IMR-90 (cell line): ENCODE measurements at regions not wholly inside any gene's neighbourhood (a gene's known extent, or its start where the extent isn't known, plus 50 kb on each side); places are given as distances from the start of the nearest gene placed in this dataset.

Source experiments
- ATAC-seq: fragments of 200-7000 bp; cut with Tn5 transposase; 2 replicates; pipeline ENCODE4 v1.9.1; 2020; ENCODE audit warnings: low read depth, mild to moderate bottlenecking, moderate library complexity
- BruUV-seq: library from RNA; stranded (reverse); fragments of 400-500 nt; replicated peaks from 2 replicates; lab custom pipeline; 2021; lab: Mats Ljungman, UMichigan
- CTCF ChIA-PET: fragments of 300-600 bp; formaldehyde crosslinking; extraction: SDS; loops from one replicate; lab custom pipeline; 2021; ENCODE audit warnings: antibody characterized with exemption; lab: Yijun Ruan, JAX
- POLR2A ChIA-PET: fragments of 300-600 bp; sonication (Branson Sonifier 250); formaldehyde crosslinking; loops from one replicate; lab custom pipeline; 2022; ENCODE audit warnings: antibody characterized with exemption; ENCODE audit not compliant: unreplicated experiment; lab: Charles Lee
- DNase-seq: peaks from one replicate; pipeline ENCODE4 v3.0.0; 2013
- H2AFZ ChIP-seq: replicated peaks from 2 replicates; pipeline ENCODE3; 2013; ENCODE audit warnings: low read length, mild to moderate bottlenecking; ENCODE audit not compliant: poor library complexity
- H2AK5ac ChIP-seq: 2 replicates; pipeline ENCODE4 v1.6.1; 2013; ENCODE audit warnings: low read depth, low read length, inconsistent platforms
- H2AK9ac ChIP-seq: replicated peaks from 2 replicates; pipeline ENCODE3; 2013; ENCODE audit warnings: mild to moderate bottlenecking, low read depth, low read length, moderate library complexity; ENCODE audit not compliant: poor library complexity
- H2BK120ac ChIP-seq: 2 replicates; pipeline ENCODE4 v1.6.1; 2013; ENCODE audit warnings: low read depth, low read length, inconsistent platforms
- H2BK15ac ChIP-seq: 3 replicates; pipeline ENCODE4 v1.6.1; 2013; ENCODE audit warnings: low read depth, low read length, inconsistent platforms
- H2BK20ac ChIP-seq: 2 replicates; pipeline ENCODE4 v1.6.1; 2013; ENCODE audit warnings: low read depth, mild to moderate bottlenecking, inconsistent platforms, low read length, moderate library complexity
- H2BK5ac ChIP-seq: 2 replicates; pipeline ENCODE4 v1.6.1; 2013; ENCODE audit warnings: mild to moderate bottlenecking, low read depth, low read length, inconsistent platforms; ENCODE audit not compliant: poor library complexity, severe bottlenecking
- H3K14ac ChIP-seq: replicated peaks from 2 replicates; pipeline ENCODE4 v1.6.1; 2013; ENCODE audit warnings: low read depth, low read length, inconsistent platforms
- H3K18ac ChIP-seq: 2 replicates; pipeline ENCODE4 v1.6.1; 2013; ENCODE audit warnings: low read depth, low read length, control low read depth
- H3K23ac ChIP-seq: 2 replicates; pipeline ENCODE4 v1.6.1; 2013; ENCODE audit warnings: low read depth, low read length, inconsistent platforms
- H3K27ac ChIP-seq: 2 replicates; pipeline ENCODE4 v1.5.1; 2013; ENCODE audit warnings: mild to moderate bottlenecking, control low read depth, low read length; ENCODE audit not compliant: insufficient read depth
- H3K27me3 ChIP-seq: 2 replicates; pipeline ENCODE4 v1.6.1; 2013; ENCODE audit warnings: low read length; ENCODE audit not compliant: control insufficient read depth, insufficient read depth
- H3K36me3 ChIP-seq: 2 replicates; pipeline ENCODE4 v1.6.1; 2013; ENCODE audit warnings: low read length, mixed read lengths; ENCODE audit not compliant: control insufficient read depth, insufficient read depth
- H3K4ac ChIP-seq: 2 replicates; pipeline ENCODE4 v1.6.1; 2013; ENCODE audit warnings: low read depth, low read length, inconsistent platforms
- H3K4me1 ChIP-seq: 2 replicates; pipeline ENCODE4 v1.6.1; 2013; ENCODE audit warnings: low read length, mixed read lengths; ENCODE audit not compliant: control insufficient read depth, insufficient read depth
- H3K4me2 ChIP-seq: 2 replicates; pipeline ENCODE4 v1.6.1; 2013; ENCODE audit warnings: low read depth, mild to moderate bottlenecking, control low read depth, low read length, moderate library complexity
- H3K4me3 ChIP-seq: 2 replicates; pipeline ENCODE4 v1.5.1; 2013; ENCODE audit warnings: low read depth, mild to moderate bottlenecking, control low read depth, low read length, moderate library complexity; ENCODE audit not compliant: insufficient read depth
- H3K56ac ChIP-seq: 2 replicates; pipeline ENCODE4 v1.6.1; 2013; ENCODE audit warnings: low read length, inconsistent platforms; ENCODE audit not compliant: insufficient read depth; ENCODE audit errors: extremely low read depth
- H3K79me1 ChIP-seq, 2 experiments: 2 replicates each; pipeline ENCODE4 v1.6.1; 2013; ENCODE audit warnings: low read length in 2 of 2, inconsistent platforms in 1 of 2, low read depth in 1 of 2
- H3K9ac ChIP-seq: 2 replicates; pipeline ENCODE4 v1.6.1; 2013; ENCODE audit warnings: low read depth, low read length, control low read depth
- H3K9me1 ChIP-seq: 2 replicates; pipeline ENCODE4 v1.6.1; 2013; ENCODE audit warnings: low read length, inconsistent platforms; ENCODE audit not compliant: insufficient read depth
- H3K9me3 ChIP-seq: 2 replicates; pipeline ENCODE4 v1.6.1; 2013; ENCODE audit warnings: low read length; ENCODE audit not compliant: control insufficient read depth, insufficient read depth
- H4K20me1 ChIP-seq: 2 replicates; pipeline ENCODE4 v1.6.1; 2013; ENCODE audit warnings: low read length, inconsistent platforms; ENCODE audit not compliant: insufficient read depth
- H4K5ac ChIP-seq: 2 replicates; pipeline ENCODE4 v1.6.1; 2013; ENCODE audit warnings: mild to moderate bottlenecking, low read depth, low read length, control low read depth
- H4K8ac ChIP-seq, 2 experiments: 2 replicates each; pipeline ENCODE4 v1.6.1; 2013; ENCODE audit warnings: low read depth in 2 of 2, low read length in 2 of 2, control low read depth in 1 of 2, inconsistent platforms in 1 of 2
- H4K91ac ChIP-seq: 2 replicates; pipeline ENCODE4 v1.6.1; 2013; ENCODE audit warnings: low read depth, low read length, inconsistent platforms; ENCODE audit not compliant: insufficient read depth
- BHLHE40 ChIP-seq: fragments of 150-350 bp; IDR thresholded peaks from 2 replicates; pipeline ENCODE4 v1.6.1; 2016; ENCODE audit warnings: mild to moderate bottlenecking, low read depth, low read length
- CEBPB ChIP-seq: IDR thresholded peaks from 2 replicates; pipeline ENCODE4 v1.6.1; 2012; ENCODE audit warnings: low read depth, low read length, improper control_type of control experiment
- CHD1 ChIP-seq: IDR thresholded peaks from 2 replicates; pipeline ENCODE4 v1.6.1; 2012; ENCODE audit warnings: low read depth, low read length, improper control_type of control experiment
- FOS ChIP-seq: fragments of 150-350 bp; IDR thresholded peaks from 2 replicates; pipeline ENCODE4 v1.6.1; 2016; ENCODE audit warnings: low read depth, low read length
- MAFK ChIP-seq: IDR thresholded peaks from 2 replicates; pipeline ENCODE4 v1.6.1; 2012; ENCODE audit warnings: low read depth, low read length, improper control_type of control experiment
- MAZ ChIP-seq: IDR thresholded peaks from 2 replicates; pipeline ENCODE4 v1.6.1; 2012; ENCODE audit warnings: low read depth, mild to moderate bottlenecking, low read length, improper control_type of control experiment, moderate library complexity, borderline replicate concordance
- MXI1 ChIP-seq: IDR thresholded peaks from 2 replicates; pipeline ENCODE4 v1.6.1; 2012; ENCODE audit warnings: low read depth, mild to moderate bottlenecking, low read length, moderate library complexity, borderline replicate concordance
- NFE2L2 ChIP-seq: fragments of 150-350 bp; IDR thresholded peaks from 2 replicates; pipeline ENCODE4 v1.6.1; 2016; ENCODE audit warnings: low read depth, mild to moderate bottlenecking, low read length
- POLR2A ChIP-seq: IDR thresholded peaks from 2 replicates; pipeline ENCODE4 v1.6.1; 2012; ENCODE audit warnings: mild to moderate bottlenecking, low read depth, low read length
- RAD21 ChIP-seq: IDR thresholded peaks from 2 replicates; pipeline ENCODE4 v1.6.1; 2012; ENCODE audit warnings: low read length, improper control_type of control experiment
- RCOR1 ChIP-seq: IDR thresholded peaks from 2 replicates; pipeline ENCODE4 v1.6.1; 2012; ENCODE audit warnings: mild to moderate bottlenecking, low read length, improper control_type of control experiment; ENCODE audit not compliant: insufficient replicate concordance
- RFX5 ChIP-seq: IDR thresholded peaks from 2 replicates; pipeline ENCODE4 v1.8.0; 2012; ENCODE audit warnings: low read depth, mild to moderate bottlenecking, low read length, moderate library complexity
- SMC3 ChIP-seq: fragments of 150-350 bp; IDR thresholded peaks from 2 replicates; pipeline ENCODE4 v1.6.1; 2016; ENCODE audit warnings: low read depth, mild to moderate bottlenecking, antibody characterized with exemption, low read length, moderate library complexity
- WGBS, 2 experiments: methylation state at CpG; one replicate each; pipeline versions ENCODE4 v1.1.5 to v1.1.7; 2013; ENCODE audit warnings: missing lambda C conversion rate in 2 of 2; ENCODE audit not compliant: insufficient read length in 1 of 2; ENCODE audit errors: extremely low coverage in 2 of 2; 5-methylcytosine and 5-hydroxymethylcytosine counted together
- dilution Hi-C: fragments of 300-500 bp; cut with HindIII; formaldehyde crosslinking; loops from one replicate; pipeline ENCODE4 v1.14.3; 2018; ENCODE audit warnings: low sequenced_read_pairs; ENCODE audit not compliant: unreplicated experiment
- in situ Hi-C: fragments of 300-500 bp; cut with MboI; formaldehyde crosslinking; loops from 3 replicates; pipeline ENCODE4 v1.14.3; 2019; ENCODE audit warnings: low sequenced_read_pairs, inconsistent platforms, mixed read lengths
- intact Hi-C: fragments of 100-400 bp; cut with micrococcal nuclease; formaldehyde crosslinking; loops from 2 replicates; pipeline ENCODE4 v1.10.0; 2022
- TF ChIP-seq, protein P1 (sequence below): conservative IDR thresholded peaks from 2 replicates; pipeline ENCODE4 v1.5.1; 2012; ENCODE audit warnings: mild to moderate bottlenecking, low read depth, low read length, improper control_type of control experiment
- TF ChIP-seq, protein P2 (sequence below): fragments of 150-350 bp; IDR thresholded peaks from 2 replicates; pipeline ENCODE4 v1.6.1; 2017; ENCODE audit warnings: mild to moderate bottlenecking, antibody characterized with exemption, low read length, low read depth
- TF ChIP-seq, protein P3 (sequence below): fragments of 150-350 bp; IDR thresholded peaks from 2 replicates; pipeline ENCODE4 v1.6.1; 2016; ENCODE audit warnings: low read depth, mild to moderate bottlenecking, low read length, moderate library complexity, borderline replicate concordance

DNA sequence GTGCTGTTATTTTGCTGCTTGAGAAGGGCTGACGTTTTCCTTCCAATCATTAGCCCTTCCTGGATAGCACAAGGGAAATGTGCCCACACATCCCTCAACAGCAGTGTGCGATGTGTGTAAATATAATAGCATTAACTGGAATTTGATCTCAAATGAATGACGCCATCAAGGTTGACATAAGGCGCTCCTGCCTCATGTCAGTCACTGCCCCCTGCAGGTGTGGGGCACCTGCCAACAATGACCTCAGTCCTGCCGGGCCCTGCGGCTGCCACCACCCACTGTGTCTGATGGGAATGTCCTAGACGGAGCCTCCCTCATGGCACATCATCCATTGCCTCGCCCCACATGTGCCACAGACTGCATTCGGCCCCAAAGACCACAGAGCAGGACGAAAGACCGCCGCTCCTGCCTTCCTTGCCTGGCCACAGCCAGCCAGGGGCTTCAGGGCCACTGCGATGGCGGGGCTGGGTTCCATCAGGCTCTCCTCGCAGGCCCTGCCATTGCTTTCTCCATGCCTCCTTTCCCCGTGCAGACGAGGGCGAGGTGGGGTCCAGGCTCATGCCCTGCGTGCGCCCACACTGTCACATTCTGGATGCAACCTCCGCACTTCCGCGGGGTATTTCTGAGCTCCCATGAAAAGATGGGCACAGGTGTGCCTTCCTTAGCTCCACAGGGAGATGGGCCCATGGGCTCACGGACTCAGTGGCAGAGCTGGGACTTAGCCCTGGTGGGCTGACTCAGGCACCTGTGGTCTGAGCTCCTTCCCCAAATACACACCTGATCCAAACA, 146.7 kb downstream of the SOX1 start:
- Histone ChIP-seq H4K20me1 (no peaks in the 10 kb centered on the region), H2AFZ (no peak overlapping the region), H3K27me3 (no peaks in the 10 kb centered on the region), H4K8ac (no peak overlapping the region), H2BK20ac (no peak overlapping the region), H3K23ac (no peak overlapping the region), H4K5ac (no peak overlapping the region), H3K56ac (no peak overlapping the region), H3K4me1 (no peaks in the 10 kb centered on the region), H3K18ac (no peak overlapping the region), H3K27ac (no peak overlapping the region), H3K14ac (no peak overlapping the region), H3K4ac (no peak overlapping the region), H2BK5ac (no peak overlapping the region), H4K91ac (no peak overlapping the region), H3K9me1 (no peaks in the 10 kb centered on the region), H2BK15ac (no peak overlapping the region), H2AK5ac (no peak overlapping the region), H2BK120ac (no peak overlapping the region), H3K36me3 (no peaks in the 10 kb centered on the region), H3K9ac (no peak overlapping the region), H2AK9ac (no peak overlapping the region), H3K79me1 (no peaks in the 10 kb centered on the region), H3K4me3 (no peak overlapping the region), H3K4me2 (no peak overlapping the region), H3K9me3 (peaks cover 37% of the 10 kb centered on the region)
- intact Hi-C loops (no loop called here), in situ Hi-C loops (no loop called here), dilution Hi-C loops (no loop called here)
- no peak for TF ChIP-seq MAZ
- no peak for TF ChIP-seq RAD21
- TF ChIP-seq, protein P1, sequence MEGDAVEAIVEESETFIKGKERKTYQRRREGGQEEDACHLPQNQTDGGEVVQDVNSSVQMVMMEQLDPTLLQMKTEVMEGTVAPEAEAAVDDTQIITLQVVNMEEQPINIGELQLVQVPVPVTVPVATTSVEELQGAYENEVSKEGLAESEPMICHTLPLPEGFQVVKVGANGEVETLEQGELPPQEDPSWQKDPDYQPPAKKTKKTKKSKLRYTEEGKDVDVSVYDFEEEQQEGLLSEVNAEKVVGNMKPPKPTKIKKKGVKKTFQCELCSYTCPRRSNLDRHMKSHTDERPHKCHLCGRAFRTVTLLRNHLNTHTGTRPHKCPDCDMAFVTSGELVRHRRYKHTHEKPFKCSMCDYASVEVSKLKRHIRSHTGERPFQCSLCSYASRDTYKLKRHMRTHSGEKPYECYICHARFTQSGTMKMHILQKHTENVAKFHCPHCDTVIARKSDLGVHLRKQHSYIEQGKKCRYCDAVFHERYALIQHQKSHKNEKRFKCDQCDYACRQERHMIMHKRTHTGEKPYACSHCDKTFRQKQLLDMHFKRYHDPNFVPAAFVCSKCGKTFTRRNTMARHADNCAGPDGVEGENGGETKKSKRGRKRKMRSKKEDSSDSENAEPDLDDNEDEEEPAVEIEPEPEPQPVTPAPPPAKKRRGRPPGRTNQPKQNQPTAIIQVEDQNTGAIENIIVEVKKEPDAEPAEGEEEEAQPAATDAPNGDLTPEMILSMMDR = no peak
- no peak for TF ChIP-seq CHD1
- no peak for TF ChIP-seq MXI1
- TF ChIP-seq SMC3 = no peak
- TF ChIP-seq MAFK = no peak
- no peak for TF ChIP-seq RFX5
- no peak for TF ChIP-seq BHLHE40
- TF ChIP-seq RCOR1 = no peak
- TF ChIP-seq, protein P2, sequence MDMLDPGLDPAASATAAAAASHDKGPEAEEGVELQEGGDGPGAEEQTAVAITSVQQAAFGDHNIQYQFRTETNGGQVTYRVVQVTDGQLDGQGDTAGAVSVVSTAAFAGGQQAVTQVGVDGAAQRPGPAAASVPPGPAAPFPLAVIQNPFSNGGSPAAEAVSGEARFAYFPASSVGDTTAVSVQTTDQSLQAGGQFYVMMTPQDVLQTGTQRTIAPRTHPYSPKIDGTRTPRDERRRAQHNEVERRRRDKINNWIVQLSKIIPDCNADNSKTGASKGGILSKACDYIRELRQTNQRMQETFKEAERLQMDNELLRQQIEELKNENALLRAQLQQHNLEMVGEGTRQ = no peak
- TF ChIP-seq POLR2A = no peak
- no peak for TF ChIP-seq FOS
- no peak for TF ChIP-seq NFE2L2
- TF ChIP-seq, protein P3, sequence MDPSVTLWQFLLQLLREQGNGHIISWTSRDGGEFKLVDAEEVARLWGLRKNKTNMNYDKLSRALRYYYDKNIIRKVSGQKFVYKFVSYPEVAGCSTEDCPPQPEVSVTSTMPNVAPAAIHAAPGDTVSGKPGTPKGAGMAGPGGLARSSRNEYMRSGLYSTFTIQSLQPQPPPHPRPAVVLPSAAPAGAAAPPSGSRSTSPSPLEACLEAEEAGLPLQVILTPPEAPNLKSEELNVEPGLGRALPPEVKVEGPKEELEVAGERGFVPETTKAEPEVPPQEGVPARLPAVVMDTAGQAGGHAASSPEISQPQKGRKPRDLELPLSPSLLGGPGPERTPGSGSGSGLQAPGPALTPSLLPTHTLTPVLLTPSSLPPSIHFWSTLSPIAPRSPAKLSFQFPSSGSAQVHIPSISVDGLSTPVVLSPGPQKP = no peak
- TF ChIP-seq CEBPB = no peak
- 68% methylated on average over 11 of the region's 24 CpGs; no CpG with 5 or more reads in 1 of the 2 experiments for WGBS, 2 experiments
- ChIA-PET CTCF (no interaction called here), POLR2A (no interaction called here)
- no TSS peak for BruUV-seq
- ATAC-seq = no peak
- no peak for DNase-seq
